ENCODE measurements at regions not wholly inside any gene's neighbourhood (a gene's known extent, or its start where the extent isn't known, plus 50 kb on each side); places are given as distances from the start of the nearest gene placed in this dataset.

DNA sequence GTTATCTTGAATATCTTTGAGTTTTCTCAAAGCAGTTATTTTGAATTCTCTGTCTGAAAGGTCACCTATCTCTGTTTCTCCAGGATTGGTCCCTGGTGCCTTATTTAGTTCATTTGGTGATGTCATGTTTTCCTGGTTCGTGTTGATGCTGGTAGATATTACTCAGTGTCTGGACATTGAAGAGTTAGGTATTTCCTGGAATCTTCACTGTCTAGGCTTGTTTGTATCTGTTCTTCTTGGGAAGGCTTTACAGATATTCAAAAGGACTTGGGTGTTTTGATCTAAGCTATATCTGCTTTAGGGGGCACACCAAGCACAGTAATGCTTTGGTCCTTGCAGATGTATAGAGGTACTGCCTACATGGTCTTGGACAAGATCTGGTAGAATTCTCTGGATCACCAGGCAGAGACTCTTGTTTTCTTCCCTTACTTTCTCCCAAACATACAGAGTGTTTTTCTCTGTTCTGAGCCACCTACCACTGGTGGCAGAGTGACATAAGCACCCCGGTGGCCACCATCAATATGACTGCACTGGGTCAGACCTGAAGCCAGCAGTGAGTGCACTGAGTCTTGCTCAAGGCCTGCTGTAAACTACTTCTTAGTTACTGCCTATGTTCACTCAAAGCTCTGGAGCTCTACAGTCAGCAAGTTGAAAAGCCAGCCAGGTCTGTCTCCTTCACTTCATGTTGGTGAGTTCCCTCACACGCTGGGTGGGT is 193.5 kb upstream of the AMOT start:
- TF ChIP-seq, protein P1, sequence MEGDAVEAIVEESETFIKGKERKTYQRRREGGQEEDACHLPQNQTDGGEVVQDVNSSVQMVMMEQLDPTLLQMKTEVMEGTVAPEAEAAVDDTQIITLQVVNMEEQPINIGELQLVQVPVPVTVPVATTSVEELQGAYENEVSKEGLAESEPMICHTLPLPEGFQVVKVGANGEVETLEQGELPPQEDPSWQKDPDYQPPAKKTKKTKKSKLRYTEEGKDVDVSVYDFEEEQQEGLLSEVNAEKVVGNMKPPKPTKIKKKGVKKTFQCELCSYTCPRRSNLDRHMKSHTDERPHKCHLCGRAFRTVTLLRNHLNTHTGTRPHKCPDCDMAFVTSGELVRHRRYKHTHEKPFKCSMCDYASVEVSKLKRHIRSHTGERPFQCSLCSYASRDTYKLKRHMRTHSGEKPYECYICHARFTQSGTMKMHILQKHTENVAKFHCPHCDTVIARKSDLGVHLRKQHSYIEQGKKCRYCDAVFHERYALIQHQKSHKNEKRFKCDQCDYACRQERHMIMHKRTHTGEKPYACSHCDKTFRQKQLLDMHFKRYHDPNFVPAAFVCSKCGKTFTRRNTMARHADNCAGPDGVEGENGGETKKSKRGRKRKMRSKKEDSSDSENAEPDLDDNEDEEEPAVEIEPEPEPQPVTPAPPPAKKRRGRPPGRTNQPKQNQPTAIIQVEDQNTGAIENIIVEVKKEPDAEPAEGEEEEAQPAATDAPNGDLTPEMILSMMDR (IDR thresholded peaks at IDR 0.05; ENCODE audit: unreplicated experiment): no peak
- Mint-ChIP-seq H3K4me3 (ENCODE audit: low read depth, unreplicated experiment) (no peak overlapping the region), H3K27me3 (ENCODE audit: unreplicated experiment) (no peaks in the 10 kb centered on the region), H3K27ac (ENCODE audit: unreplicated experiment) (no peak overlapping the region), H3K9me3 (ENCODE audit: low read depth, unreplicated experiment) (peaks cover 3% of the 10 kb centered on the region), H3K36me3 (ENCODE audit: insufficient read depth, unreplicated experiment) (no peaks in the 10 kb centered on the region), H3K4me1 (ENCODE audit: low read depth, unreplicated experiment) (no peaks in the 10 kb centered on the region)
- no peak for DNase-seq
- CTCF ChIA-PET: no interaction called here
- intact Hi-C loops (cut with micrococcal nuclease; ENCODE audit: unreplicated experiment): no loop called here
- BruUV-seq (replicated peaks): no TSS peak

DNA sequence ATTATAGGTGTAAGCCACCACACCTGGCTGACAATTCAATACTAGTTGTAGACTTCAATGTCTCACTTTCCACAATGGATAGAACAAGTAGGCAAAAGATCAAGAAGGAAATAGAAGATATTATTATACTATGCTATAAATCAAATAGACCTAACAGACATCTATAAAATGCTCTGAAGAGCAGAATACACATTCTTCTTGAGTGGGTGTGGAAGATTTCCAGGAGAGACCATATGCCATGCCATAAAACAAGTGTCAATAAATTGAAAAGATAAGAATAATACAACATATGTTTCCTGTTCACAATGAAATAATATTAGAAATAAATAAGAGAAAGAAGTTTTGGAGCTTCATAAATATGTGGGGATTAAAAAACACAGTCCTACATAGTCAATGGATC is 179.3 kb upstream of the AMOT start:
- H3K36me3 Mint-ChIP-seq (ENCODE audit: insufficient read depth, unreplicated experiment): no peaks in the 10 kb centered on the region
- CTCF ChIA-PET: no interaction called here
- H3K9me3 Mint-ChIP-seq (ENCODE audit: low read depth, unreplicated experiment): peaks cover 9% of the 10 kb centered on the region
- intact Hi-C loops (cut with micrococcal nuclease; ENCODE audit: unreplicated experiment): no loop called here
- TF ChIP-seq, protein P1 (IDR thresholded peaks at IDR 0.05; ENCODE audit: unreplicated experiment): no peak
- no peaks in the 10 kb centered on the region for H3K27me3 Mint-ChIP-seq (ENCODE audit: unreplicated experiment)
- no peak overlapping the region for H3K4me3 Mint-ChIP-seq (ENCODE audit: low read depth, unreplicated experiment)
- DNase-seq: no peak
- H3K27ac Mint-ChIP-seq (ENCODE audit: unreplicated experiment): no peak overlapping the region
- BruUV-seq (replicated peaks): no TSS peak
- no peaks in the 10 kb centered on the region for H3K4me1 Mint-ChIP-seq (ENCODE audit: low read depth, unreplicated experiment)

DNA sequence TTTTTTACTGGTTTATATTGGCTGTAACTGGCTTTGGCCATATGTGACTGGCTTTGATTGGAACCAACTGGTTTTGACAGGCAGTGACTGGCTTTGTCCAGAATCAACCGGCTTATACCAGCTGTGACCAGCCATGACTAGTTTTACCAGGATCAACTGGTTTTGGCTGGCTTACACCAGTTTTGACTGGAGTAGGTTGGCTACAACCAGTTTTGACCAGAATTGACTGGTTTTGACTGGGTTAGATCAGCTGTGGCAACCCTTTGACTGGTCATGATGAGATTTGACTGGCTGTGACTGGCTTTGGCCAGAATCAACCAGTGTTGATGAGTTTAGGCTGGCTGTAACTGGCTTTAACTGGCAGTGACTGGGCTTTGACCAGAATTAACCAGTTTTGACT is 169.2 kb upstream of the AMOT start:
- Mint-ChIP-seq H3K36me3 (ENCODE audit: insufficient read depth, unreplicated experiment) (no peaks in the 10 kb centered on the region), H3K9me3 (ENCODE audit: low read depth, unreplicated experiment) (peaks cover 8% of the 10 kb centered on the region), H3K4me1 (ENCODE audit: low read depth, unreplicated experiment) (no peaks in the 10 kb centered on the region), H3K27me3 (ENCODE audit: unreplicated experiment) (no peaks in the 10 kb centered on the region), H3K27ac (ENCODE audit: unreplicated experiment) (no peak overlapping the region), H3K4me3 (ENCODE audit: low read depth, unreplicated experiment) (no peak overlapping the region)
- TF ChIP-seq, protein P1 (IDR thresholded peaks at IDR 0.05; ENCODE audit: unreplicated experiment): no peak
- intact Hi-C loops (cut with micrococcal nuclease; ENCODE audit: unreplicated experiment): loop anchor here (10.0 kb wide), 1 partner anchor 65 kb away; no protein-coding TSS in a partner anchor
- CTCF ChIA-PET: no interaction called here
- BruUV-seq (replicated peaks): no TSS peak
- DNase-seq: no peak

DNA sequence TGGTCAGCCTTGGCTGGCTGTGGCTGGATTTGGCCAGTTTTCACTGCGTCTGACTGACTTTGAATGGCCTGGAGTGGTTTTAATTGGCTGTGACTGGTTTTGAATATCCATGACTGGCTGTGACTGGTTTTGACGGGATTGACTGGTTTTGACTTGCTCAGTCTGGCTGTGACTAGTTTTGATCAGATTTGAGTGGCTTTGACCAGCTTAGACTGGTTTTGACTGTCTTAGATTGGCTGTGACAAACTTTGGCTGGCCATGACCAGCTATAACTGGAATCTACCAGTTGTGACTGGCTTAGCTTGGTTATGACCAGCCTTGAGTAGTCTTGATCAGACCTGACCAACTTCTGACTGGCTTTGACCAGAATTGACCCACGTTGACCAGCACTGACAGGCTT is 168.4 kb upstream of the AMOT start:
- BruUV-seq (replicated peaks): no TSS peak
- H3K9me3 Mint-ChIP-seq (ENCODE audit: low read depth, unreplicated experiment): peaks cover 4% of the 10 kb centered on the region

More for the DNA sequence above, 168.4 kb upstream of the AMOT start:
- TF ChIP-seq, protein P1 (IDR thresholded peaks at IDR 0.05; ENCODE audit: unreplicated experiment): no peak
- intact Hi-C loops (cut with micrococcal nuclease; ENCODE audit: unreplicated experiment): loop anchor here (10.0 kb wide), 1 partner anchor 64 kb away; no protein-coding TSS in a partner anchor
- Mint-ChIP-seq H3K36me3 (ENCODE audit: insufficient read depth, unreplicated experiment) (no peaks in the 10 kb centered on the region), H3K4me1 (ENCODE audit: low read depth, unreplicated experiment) (no peaks in the 10 kb centered on the region), H3K27me3 (ENCODE audit: unreplicated experiment) (no peaks in the 10 kb centered on the region), H3K4me3 (ENCODE audit: low read depth, unreplicated experiment) (no peak overlapping the region), H3K27ac (ENCODE audit: unreplicated experiment) (no peak overlapping the region)
- CTCF ChIA-PET: no interaction called here
- no peak for DNase-seq

Measured in Calu3 (cell line).